ENCODE measurements at regions not wholly inside any gene's neighbourhood (a gene's known extent, or its start where the extent isn't known, plus 50 kb on each side); places are given as distances from the start of the nearest gene placed in this dataset.

DNA sequence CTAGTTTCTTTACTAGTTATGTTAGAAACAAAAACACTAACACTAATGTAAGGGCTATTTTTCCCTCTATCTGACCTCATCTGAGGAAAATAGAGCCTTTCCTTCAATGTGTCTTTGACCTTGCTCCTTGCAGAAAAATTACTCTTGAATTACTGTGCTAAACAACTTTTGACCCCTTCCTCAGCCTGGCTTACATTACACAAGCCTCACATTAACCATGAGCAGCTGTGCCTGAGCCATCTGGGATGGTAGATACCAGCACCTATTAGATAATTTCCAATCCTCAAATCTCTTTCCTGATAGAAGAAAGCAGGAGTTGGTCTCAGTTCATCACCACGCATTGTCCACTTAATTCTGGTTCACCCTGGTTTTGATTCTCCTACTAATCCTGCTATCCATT lies 134.4 kb upstream of the NCAM1 start:
- TF ChIP-seq SIN3A (IDR thresholded peaks at IDR 0.05; ENCODE audit: borderline replicate concordance, insufficient read depth, low read length) (no peak), TAF1 (IDR thresholded peaks at IDR 0.05; ENCODE audit: borderline replicate concordance, insufficient read depth, low read length) (no peak), FOXP2 (optimal IDR thresholded peaks at IDR 0.05; ENCODE audit: borderline replicate concordance, extremely low read depth, extremely low read length, insufficient read depth) (no peak), POLR2AphosphoS5 (IDR thresholded peaks at IDR 0.05; ENCODE audit: low read depth, low read length) (no peak)
- TF ChIP-seq, protein P1, sequence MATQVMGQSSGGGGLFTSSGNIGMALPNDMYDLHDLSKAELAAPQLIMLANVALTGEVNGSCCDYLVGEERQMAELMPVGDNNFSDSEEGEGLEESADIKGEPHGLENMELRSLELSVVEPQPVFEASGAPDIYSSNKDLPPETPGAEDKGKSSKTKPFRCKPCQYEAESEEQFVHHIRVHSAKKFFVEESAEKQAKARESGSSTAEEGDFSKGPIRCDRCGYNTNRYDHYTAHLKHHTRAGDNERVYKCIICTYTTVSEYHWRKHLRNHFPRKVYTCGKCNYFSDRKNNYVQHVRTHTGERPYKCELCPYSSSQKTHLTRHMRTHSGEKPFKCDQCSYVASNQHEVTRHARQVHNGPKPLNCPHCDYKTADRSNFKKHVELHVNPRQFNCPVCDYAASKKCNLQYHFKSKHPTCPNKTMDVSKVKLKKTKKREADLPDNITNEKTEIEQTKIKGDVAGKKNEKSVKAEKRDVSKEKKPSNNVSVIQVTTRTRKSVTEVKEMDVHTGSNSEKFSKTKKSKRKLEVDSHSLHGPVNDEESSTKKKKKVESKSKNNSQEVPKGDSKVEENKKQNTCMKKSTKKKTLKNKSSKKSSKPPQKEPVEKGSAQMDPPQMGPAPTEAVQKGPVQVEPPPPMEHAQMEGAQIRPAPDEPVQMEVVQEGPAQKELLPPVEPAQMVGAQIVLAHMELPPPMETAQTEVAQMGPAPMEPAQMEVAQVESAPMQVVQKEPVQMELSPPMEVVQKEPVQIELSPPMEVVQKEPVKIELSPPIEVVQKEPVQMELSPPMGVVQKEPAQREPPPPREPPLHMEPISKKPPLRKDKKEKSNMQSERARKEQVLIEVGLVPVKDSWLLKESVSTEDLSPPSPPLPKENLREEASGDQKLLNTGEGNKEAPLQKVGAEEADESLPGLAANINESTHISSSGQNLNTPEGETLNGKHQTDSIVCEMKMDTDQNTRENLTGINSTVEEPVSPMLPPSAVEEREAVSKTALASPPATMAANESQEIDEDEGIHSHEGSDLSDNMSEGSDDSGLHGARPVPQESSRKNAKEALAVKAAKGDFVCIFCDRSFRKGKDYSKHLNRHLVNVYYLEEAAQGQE (IDR thresholded peaks at IDR 0.05; ENCODE audit: insufficient read depth in 1 of 2, low read depth in 2 of 2, low read length in 2 of 2), result no peak

DNA sequence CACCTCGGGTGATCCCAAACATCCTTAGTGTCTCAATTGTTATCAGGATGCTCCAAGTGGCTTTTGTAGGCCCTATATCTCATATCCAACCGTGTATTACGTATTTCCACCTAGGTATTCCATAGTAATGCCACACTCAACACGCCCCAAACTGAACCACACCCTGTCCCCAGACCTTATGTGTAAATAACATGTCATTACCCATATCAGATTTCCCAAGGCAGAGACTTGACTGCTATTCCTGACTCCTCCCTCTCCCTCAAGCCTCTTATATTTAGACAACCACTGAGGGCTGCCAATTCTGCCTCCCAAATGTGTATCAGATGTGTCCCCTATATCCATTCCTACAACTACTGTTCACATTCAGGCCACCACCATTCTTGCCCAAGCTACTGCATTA lies 132.8 kb upstream of the NCAM1 start:
- TF ChIP-seq TAF1 (IDR thresholded peaks at IDR 0.05; ENCODE audit: borderline replicate concordance, insufficient read depth, low read length), result no peak
- no peak for TF ChIP-seq SIN3A (IDR thresholded peaks at IDR 0.05; ENCODE audit: borderline replicate concordance, insufficient read depth, low read length)
- TF ChIP-seq POLR2AphosphoS5 (IDR thresholded peaks at IDR 0.05; ENCODE audit: low read depth, low read length), result no peak

DNA sequence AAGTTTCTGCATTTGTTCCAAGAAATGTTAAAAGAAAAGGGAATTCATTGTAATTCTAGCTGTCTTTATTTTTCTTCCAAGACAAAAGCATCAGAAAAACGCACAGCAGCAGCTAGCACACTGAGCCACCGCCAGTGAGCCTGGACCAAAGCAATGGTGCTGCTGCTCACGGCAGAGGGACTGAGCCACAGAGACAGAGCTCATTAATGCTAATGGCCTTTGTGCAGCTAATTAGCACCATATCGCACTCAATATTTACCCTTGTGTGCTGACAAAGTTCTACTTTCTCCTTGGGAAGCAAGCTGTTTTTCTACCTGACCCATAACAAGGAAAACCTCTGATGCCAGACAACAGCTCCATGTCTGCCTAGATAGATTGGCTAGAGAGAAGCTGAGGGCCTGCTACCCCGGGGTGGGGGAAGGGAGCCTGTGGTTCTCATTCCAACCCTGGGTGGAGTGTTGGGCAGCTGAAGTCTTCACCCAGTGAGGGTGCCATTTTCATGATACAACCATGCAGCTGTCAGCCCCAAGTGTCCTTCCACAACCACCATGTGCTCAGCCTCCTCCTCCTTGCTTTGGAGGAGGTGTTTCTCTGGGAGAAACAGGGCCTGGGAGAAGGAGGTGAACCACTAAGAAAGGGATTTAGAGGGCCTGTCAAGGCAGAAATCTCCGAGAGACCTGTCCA lies 131.1 kb upstream of the NCAM1 start:
- TF ChIP-seq SIN3A (IDR thresholded peaks at IDR 0.05; ENCODE audit: borderline replicate concordance, insufficient read depth, low read length) (no peak), FOXP2 (optimal IDR thresholded peaks at IDR 0.05; ENCODE audit: borderline replicate concordance, extremely low read depth, extremely low read length, insufficient read depth) (no peak), POLR2AphosphoS5 (IDR thresholded peaks at IDR 0.05; ENCODE audit: low read depth, low read length) (no peak), TAF1 (IDR thresholded peaks at IDR 0.05; ENCODE audit: borderline replicate concordance, insufficient read depth, low read length) (no peak)
- TF ChIP-seq, protein P1 (IDR thresholded peaks at IDR 0.05; ENCODE audit: insufficient read depth in 1 of 2, low read depth in 2 of 2, low read length in 2 of 2), result no peak

DNA sequence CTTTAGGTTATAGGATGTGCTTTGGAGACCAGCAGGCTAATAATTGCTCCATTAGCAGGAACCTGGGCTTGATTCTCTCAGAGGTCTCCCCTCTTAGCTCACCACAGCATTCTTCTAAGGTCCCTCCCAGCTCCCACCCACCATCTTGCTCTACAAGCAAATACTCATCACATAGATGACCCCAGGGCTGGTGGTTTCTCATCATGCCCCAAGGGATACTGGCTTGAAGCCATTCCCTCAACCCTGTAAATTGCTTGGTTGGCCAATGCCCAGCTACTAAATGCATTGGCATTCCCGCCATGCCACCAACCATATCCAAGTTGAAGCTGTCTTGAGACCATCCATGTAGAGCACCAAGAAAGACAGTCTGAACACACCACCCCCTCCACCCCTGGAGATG lies 130.2 kb upstream of the NCAM1 start:
- TF ChIP-seq FOXP2 (optimal IDR thresholded peaks at IDR 0.05; ENCODE audit: borderline replicate concordance, extremely low read depth, extremely low read length, insufficient read depth), result no peak
- TF ChIP-seq POLR2AphosphoS5 (IDR thresholded peaks at IDR 0.05; ENCODE audit: low read depth, low read length), result no peak
- TF ChIP-seq TAF1 (IDR thresholded peaks at IDR 0.05; ENCODE audit: borderline replicate concordance, insufficient read depth, low read length), result no peak
- TF ChIP-seq, protein P1 (IDR thresholded peaks at IDR 0.05; ENCODE audit: insufficient read depth in 1 of 2, low read depth in 2 of 2, low read length in 2 of 2), result no peak
- TF ChIP-seq SIN3A (IDR thresholded peaks at IDR 0.05; ENCODE audit: borderline replicate concordance, insufficient read depth, low read length), result no peak

DNA sequence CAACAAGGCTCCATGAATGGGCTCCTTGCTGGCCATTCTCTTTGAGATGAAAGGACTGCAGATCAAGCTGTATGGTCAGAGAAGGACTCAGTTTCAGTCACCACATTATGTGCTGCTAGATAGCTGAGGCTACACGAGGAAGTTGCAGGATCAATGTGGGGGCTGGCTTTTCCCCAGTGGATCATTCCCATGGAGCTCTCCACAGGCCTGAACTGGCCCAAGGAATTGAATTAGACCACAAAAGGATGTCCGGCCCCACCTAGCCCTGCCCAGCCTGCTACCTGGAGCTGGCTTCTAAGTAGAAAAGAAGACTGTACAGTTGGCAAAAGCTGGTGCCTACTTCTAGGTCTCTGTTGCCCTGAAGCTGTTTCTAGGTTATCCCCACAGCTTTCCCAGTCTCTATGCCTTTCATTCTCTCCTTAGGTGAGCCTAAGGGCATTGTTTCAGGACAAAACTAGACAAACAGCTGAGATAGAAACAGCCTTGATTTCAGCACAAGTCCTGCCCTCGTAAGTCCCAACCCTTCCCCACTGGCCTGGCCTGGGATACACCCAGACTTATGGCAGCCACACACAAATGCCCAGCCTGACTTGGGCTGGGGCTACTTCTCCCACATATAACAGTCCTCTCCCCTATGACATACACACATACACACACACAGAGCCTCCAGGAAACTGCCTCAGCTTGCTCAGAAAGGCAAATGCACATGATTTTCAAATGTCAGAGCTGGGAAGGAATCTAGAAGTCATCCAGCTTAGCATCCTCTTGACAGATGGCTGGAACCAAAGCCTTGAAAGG lies 129.1 kb upstream of the NCAM1 start:
- no peak for TF ChIP-seq FOXP2 (optimal IDR thresholded peaks at IDR 0.05; ENCODE audit: borderline replicate concordance, extremely low read depth, extremely low read length, insufficient read depth)
- TF ChIP-seq, protein P1 (IDR thresholded peaks at IDR 0.05; ENCODE audit: insufficient read depth in 1 of 2, low read depth in 2 of 2, low read length in 2 of 2), result no peak
- TF ChIP-seq POLR2AphosphoS5 (IDR thresholded peaks at IDR 0.05; ENCODE audit: low read depth, low read length), result no peak
- TF ChIP-seq SIN3A (IDR thresholded peaks at IDR 0.05; ENCODE audit: borderline replicate concordance, insufficient read depth, low read length), result no peak
- TF ChIP-seq TAF1 (IDR thresholded peaks at IDR 0.05; ENCODE audit: borderline replicate concordance, insufficient read depth, low read length), result no peak
